ENCODE measurements at regions not wholly inside any gene's neighbourhood (a gene's known extent, or its start where the extent isn't known, plus 50 kb on each side); places are given as distances from the start of the nearest gene placed in this dataset.
"Not testable (repeated sequence)": the region's sequence is repeated elsewhere in the genome, so short reads cannot be mapped to it uniquely, and the experiment has no call there.

GRCh38 chr6:165837948-165838745 is 175.1 kb upstream of the PDE10A start:
- Histone ChIP-seq H3K79me2 (ENCODE audit: insufficient read depth, low read length) (no peaks in the 10 kb centered on the region), H3K4me2 (ENCODE audit: low read depth, low read length) (no peak overlapping the region), H3K27ac (ENCODE audit: extremely low read length, insufficient read depth, low read length) (no peak overlapping the region), H3K4me1 (ENCODE audit: insufficient read depth, low read length) (no peaks in the 10 kb centered on the region), H2AFZ (ENCODE audit: low read length) (no peak overlapping the region), H4K20me1 (ENCODE audit: insufficient read depth, low read length) (no peaks in the 10 kb centered on the region), H3K9ac (ENCODE audit: insufficient read depth, low read depth, low read length) (no peak overlapping the region), H3K36me3 (replicated peaks in 1 of 2; ENCODE audit: control insufficient read depth in 1 of 2, insufficient read depth in 2 of 2, low read length in 2 of 2) (no peaks in the 10 kb centered on the region), H3K9me3 (ENCODE audit: low read length) (no peaks in the 10 kb centered on the region), H3K4me3 (replicated peaks in 1 of 3; ENCODE audit: insufficient read depth in 1 of 3, low read depth in 2 of 3, low read length in 3 of 3) (no peak overlapping the region), H3K27me3 (ENCODE audit: control insufficient read depth in 1 of 2, insufficient read depth in 2 of 2, low read length in 2 of 2) (peaks cover 3 to 43% of the 10 kb centered on the region in 2 experiments; a peak in 4 of 5 replicates)
- DNase-seq (ENCODE audit: low spot score): no peak
- intact Hi-C loops (cut with micrococcal nuclease; ENCODE audit: unreplicated experiment): no loop called here
- no peak for FAIRE-seq
- WGBS (ENCODE audit: low lambda C conversion rate): 14% methylated on average over 9 of the region's 9 CpGs
- no peak for TF ChIP-seq KLF15 (CRISPR knock-in tag; IDR thresholded peaks at IDR 0.05; ENCODE audit: borderline replicate concordance)
- TF ChIP-seq ZMYM2 (CRISPR knock-in tag; IDR thresholded peaks at IDR 0.05): no peak
- no peak for TF ChIP-seq REXO4 (CRISPR knock-in tag; IDR thresholded peaks at IDR 0.05; ENCODE audit: borderline replicate concordance)
- ChIA-PET POLR2A (no interaction called here), CTCF (ENCODE audit: low intra/inter-chr PET ratio, low total read pairs) (no interaction called here)
- no TSS peak for BruUV-seq (replicated peaks)
- in situ Hi-C loops (cut with HindIII; ENCODE audit: extremely low pct_ligation_motif_present, low pct_unique_long_range_greater_than_20kb): no loop called here
- no peak for ATAC-seq

GRCh38 chr6:165836648-165837047 is 173.6 kb upstream of the PDE10A start:
- H3K4me2 ChIP-seq (ENCODE audit: low read depth, low read length); in situ Hi-C loops (cut with HindIII; ENCODE audit: extremely low pct_ligation_motif_present, low pct_unique_long_range_greater_than_20kb); DNase-seq (ENCODE audit: low spot score); H3K4me3 ChIP-seq (replicated peaks in 1 of 3; ENCODE audit: insufficient read depth in 1 of 3, low read depth in 2 of 3, low read length in 3 of 3); H3K27ac ChIP-seq (ENCODE audit: extremely low read length, insufficient read depth, low read length); H4K20me1 ChIP-seq (ENCODE audit: insufficient read depth, low read length); H3K9ac ChIP-seq (ENCODE audit: insufficient read depth, low read depth, low read length); BruUV-seq (replicated peaks); H3K9me3 ChIP-seq (ENCODE audit: low read length); FAIRE-seq; H2AFZ ChIP-seq (ENCODE audit: low read length); intact Hi-C loops (cut with micrococcal nuclease; ENCODE audit: unreplicated experiment); CTCF ChIA-PET (ENCODE audit: low intra/inter-chr PET ratio, low total read pairs); H3K4me1 ChIP-seq (ENCODE audit: insufficient read depth, low read length); POLR2A ChIA-PET; ATAC-seq; H3K36me3 ChIP-seq (replicated peaks in 1 of 2; ENCODE audit: control insufficient read depth in 1 of 2, insufficient read depth in 2 of 2, low read length in 2 of 2); H3K79me2 ChIP-seq (ENCODE audit: insufficient read depth, low read length): not testable (repeated sequence)
- H3K27me3 ChIP-seq (ENCODE audit: control insufficient read depth in 1 of 2, insufficient read depth in 2 of 2, low read length in 2 of 2): peaks cover 3 to 49% of the 10 kb centered on the region in 2 experiments; a peak in 4 of 5 replicates
- 74% methylated on average over 4 of the region's 4 CpGs for WGBS (ENCODE audit: low lambda C conversion rate)
